SW480 (cell line): ENCODE measurements at regions not wholly inside any gene's neighbourhood (a gene's known extent, or its start where the extent isn't known, plus 50 kb on each side); places are given as distances from the start of the nearest gene placed in this dataset.

ENCODE experiments used
- DNase-seq: peaks from one replicate; pipeline ENCODE4 v3.0.0-alpha.2; 2016; ENCODE audit warnings: low spot score

- no peak for DNase-seq
Observed at GRCh38 chr3:180284331-180285110, 247.8 kb upstream of the PEX5L start.

- no peak for DNase-seq
Observed at GRCh38 chr3:180287703-180288102, 251.0 kb upstream of the PEX5L start.

- no peak for DNase-seq
Observed at GRCh38 chr3:180288816-180289215, 252.1 kb upstream of the PEX5L start.

- DNase-seq, result no peak
Observed at GRCh38 chr3:180290300-180290699, 253.6 kb upstream of the PEX5L start.

- no peak for DNase-seq
Observed at GRCh38 chr3:180294282-180295027, 257.7 kb upstream of the PEX5L start.

- no peak for DNase-seq
Observed at GRCh38 chr3:180295811-180296210, 259.1 kb upstream of the PEX5L start.

GRCh38 chr3:180296971-180297370 is 260.2 kb upstream of the PEX5L start:
- no peak for DNase-seq

- DNase-seq, result no peak
Observed at GRCh38 chr3:180306155-180306554, 269.4 kb upstream of the PEX5L start.

- no peak for DNase-seq
Observed at GRCh38 chr3:180306691-180307090, 270.0 kb upstream of the PEX5L start.

- no peak for DNase-seq
Observed at GRCh38 chr3:180311242-180311641, 274.5 kb upstream of the PEX5L start.

- DNase-seq, result no peak
Observed at GRCh38 chr3:180316321-180316720, 279.6 kb upstream of the PEX5L start.

- DNase-seq, result no peak
Observed at GRCh38 chr3:180319461-180319860, 282.5 kb upstream of the TTC14 start.

GRCh38 chr3:180320631-180321030 is 281.3 kb upstream of the TTC14 start:
- DNase-seq, result no peak

GRCh38 chr3:180321534-180321933 is 280.4 kb upstream of the TTC14 start:
- DNase-seq, result no peak

- no peak for DNase-seq
Observed at GRCh38 chr3:180322829-180323228, 279.1 kb upstream of the TTC14 start.

GRCh38 chr3:180324791-180325190 is 277.2 kb upstream of the TTC14 start:
- no peak for DNase-seq

GRCh38 chr3:180325533-180325932 is 276.4 kb upstream of the TTC14 start:
- DNase-seq, result no peak

- DNase-seq, result no peak
Observed at GRCh38 chr3:180325958-180326357, 276.0 kb upstream of the TTC14 start.

- no peak for DNase-seq
Observed at GRCh38 chr3:180329187-180329586, 272.8 kb upstream of the TTC14 start.

- no peak for DNase-seq
Observed at GRCh38 chr3:180329847-180330246, 272.1 kb upstream of the TTC14 start.

- DNase-seq, result no peak
Observed at GRCh38 chr3:180330440-180330839, 271.5 kb upstream of the TTC14 start.

GRCh38 chr3:180332608-180333007 is 269.4 kb upstream of the TTC14 start:
- DNase-seq, result no peak

GRCh38 chr3:180335050-180335449 is 266.9 kb upstream of the TTC14 start:
- DNase-seq, result no peak

- DNase-seq, result no peak
Observed at GRCh38 chr3:180340395-180340794, 261.6 kb upstream of the TTC14 start.
